Heart left ventricle (tissue), 16 donors: ENCODE measurements at regions not wholly inside any gene's neighbourhood (a gene's known extent, or its start where the extent isn't known, plus 50 kb on each side); places are given as distances from the start of the nearest gene placed in this dataset.

Experiments used
- ATAC-seq, 4 donors: fragments of 200-7000 bp; cut with Tn5 transposase; one replicate each; pipeline ENCODE4 v1.9.1; 2020 to 2022; ENCODE audit warnings: moderate library complexity in 4 of 4, mild to moderate bottlenecking in 3 of 4, moderate number of reproducible peaks in 1 of 4
- DNase-seq, 5 donors: peaks; one replicate each; pipeline ENCODE4 v3.0.0-alpha.2; 2020
- H3K27ac ChIP-seq, 12 donors: fragments of 200-600 bp; sonication (generic) in 4 of 12; one replicate each; pipeline versions ENCODE4 v1.5.0 to v1.8.0; 2016 to 2022; ENCODE audit warnings: mild to moderate bottlenecking in 2 of 12
- H3K27me3 ChIP-seq, 9 donors: fragments of 200-600 bp; sonication (generic) in 2 of 9; one replicate each; pipeline versions ENCODE4 v1.5.1 to v1.8.0; 2016 to 2022; ENCODE audit warnings: mild to moderate bottlenecking in 3 of 9
- H3K36me3 ChIP-seq, 9 donors: fragments of 200-600 bp; sonication (generic) in 2 of 9; one replicate each; pipeline versions ENCODE4 v1.5.0 to v1.8.0; 2018 to 2022; ENCODE audit warnings: mild to moderate bottlenecking in 2 of 9
- H3K4me1 ChIP-seq, 12 donors: fragments of 200-600 bp; sonication (generic) in 4 of 12; one replicate each; pipeline versions ENCODE4 v1.5.0 to v1.8.0; 2016 to 2022; ENCODE audit warnings: mild to moderate bottlenecking in 3 of 12
- H3K4me3 ChIP-seq, 12 donors: fragments of 200-600 bp; sonication (generic) in 4 of 12; one replicate each; pipeline versions ENCODE4 v1.5.0 to v1.8.0; 2017 to 2022; ENCODE audit warnings: mild to moderate bottlenecking in 9 of 12, moderate library complexity in 4 of 12
- H3K9me3 ChIP-seq, 12 donors: fragments of 200-600 bp; sonication (generic) in 4 of 12; one replicate each; pipeline versions ENCODE4 v1.5.0 to v1.8.0; 2016 to 2022; ENCODE audit warnings: mild to moderate bottlenecking in 1 of 12
- POLR2A ChIP-seq, 2 donors: fragments of 450-650 bp; IDR thresholded peaks; one replicate each; pipeline ENCODE4 v1.6.1; 2017; ENCODE audit warnings: antibody characterized with exemption in 2 of 2, mild to moderate bottlenecking in 2 of 2, moderate library complexity in 2 of 2
- WGBS, 4 donors: extraction: QIAGEN DNeasy Blood & Tissue Kit in 2 of 4; methylation state at CpG; one replicate each; pipeline versions ENCODE4 v1.1.5 to v1.1.7; 2013 to 2018; 5-methylcytosine and 5-hydroxymethylcytosine counted together
- intact Hi-C, 10 donors: fragments of 100-400 bp; cut with DNase I; formaldehyde crosslinking; loops; one replicate each; pipeline versions ENCODE4 v1.11.1 to v1.14.2; 2022
- TF ChIP-seq, protein P1 (sequence below), 12 donors: fragments of 200-600 bp; sonication (generic) in 4 of 12; IDR thresholded peaks; one replicate each; pipeline versions ENCODE4 v1.5.0 to v1.8.0; 2018 to 2022; ENCODE audit warnings: antibody characterized with exemption in 12 of 12, mild to moderate bottlenecking in 5 of 12
- donor health status: ischemic (EF 13 %, LVEDD 7.1; RV severe dilation, severe dysfunction).
- donor health status: healthy with polysubstance abuse.
- donor health status: DM: no; HTN: yes; CAD: no.
- donor health status: DM: no; HTN: no; CAD: no.
- donor health status: ischemic (EF 25% LVEDD 6.9; RV normal size, moderate dysfunction).
- donor health status: ischemic (EF 25% LVEDD 5.7; RV mildly dilated, moderate dysfunction).
- donor health status: healthy.
- donor health status: DM: yes; HTN: yes; CAD: no.
- donor health status: ischemic (EF 35%, LVEDD 5.7; RV mildly dilated, moderate dysfunction).
- donor health status: nonischemic (EF 11% LVEDD 7.7; RV severe dilation, severe dysfunction).
- donor health status: DM: yes; HTN: yes; CAD: no.
- donor health status: PGD.
- donor health status: ischemic (EF 29% LVEDD 5.4; RV normal size, mild dysfunction).
- donor health status: nonischemic (EF 23%, LVEDD 6.1; RV moderate dilation, normal function).

DNA sequence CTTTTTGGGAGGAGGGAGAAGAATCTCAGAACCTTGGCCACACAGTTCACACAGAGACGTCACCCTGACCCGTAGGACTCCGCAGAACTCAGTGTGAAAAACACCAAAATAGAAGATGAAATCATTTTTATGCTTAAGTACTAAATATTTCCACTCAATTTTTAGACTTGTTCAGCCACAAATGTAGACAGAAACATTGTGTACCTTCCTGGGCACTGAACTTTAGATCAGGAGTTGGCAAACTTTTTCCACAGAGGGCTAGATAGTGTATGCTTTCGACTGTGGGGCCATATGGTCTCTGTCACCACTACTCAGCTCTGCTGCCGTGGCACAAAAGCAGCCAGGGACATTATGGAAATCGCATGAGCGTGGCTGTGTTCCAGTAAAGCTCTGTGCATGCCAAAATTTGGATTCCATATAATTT is 61.8 kb upstream of the STOX2 start:
- WGBS, 4 donors: 25 to 44% (median 35%) methylated on average over 7 of the region's 7 CpGs
- TF ChIP-seq POLR2A (IDR thresholded peaks at IDR 0.05): no peak
- TF ChIP-seq, protein P1, sequence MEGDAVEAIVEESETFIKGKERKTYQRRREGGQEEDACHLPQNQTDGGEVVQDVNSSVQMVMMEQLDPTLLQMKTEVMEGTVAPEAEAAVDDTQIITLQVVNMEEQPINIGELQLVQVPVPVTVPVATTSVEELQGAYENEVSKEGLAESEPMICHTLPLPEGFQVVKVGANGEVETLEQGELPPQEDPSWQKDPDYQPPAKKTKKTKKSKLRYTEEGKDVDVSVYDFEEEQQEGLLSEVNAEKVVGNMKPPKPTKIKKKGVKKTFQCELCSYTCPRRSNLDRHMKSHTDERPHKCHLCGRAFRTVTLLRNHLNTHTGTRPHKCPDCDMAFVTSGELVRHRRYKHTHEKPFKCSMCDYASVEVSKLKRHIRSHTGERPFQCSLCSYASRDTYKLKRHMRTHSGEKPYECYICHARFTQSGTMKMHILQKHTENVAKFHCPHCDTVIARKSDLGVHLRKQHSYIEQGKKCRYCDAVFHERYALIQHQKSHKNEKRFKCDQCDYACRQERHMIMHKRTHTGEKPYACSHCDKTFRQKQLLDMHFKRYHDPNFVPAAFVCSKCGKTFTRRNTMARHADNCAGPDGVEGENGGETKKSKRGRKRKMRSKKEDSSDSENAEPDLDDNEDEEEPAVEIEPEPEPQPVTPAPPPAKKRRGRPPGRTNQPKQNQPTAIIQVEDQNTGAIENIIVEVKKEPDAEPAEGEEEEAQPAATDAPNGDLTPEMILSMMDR (IDR thresholded peaks at IDR 0.05): no peak
- ATAC-seq (peak; percentile 89 to 96 (median 92)), DNase-seq (peak in 1 of 5 donors; percentile 74)
- Histone ChIP-seq H3K27me3 (no peaks in the 10 kb centered on the region), H3K4me1 (peaks cover 0 to 10% (median 4%) of the 10 kb centered on the region in 12 donors), H3K9me3 (peaks cover 0 to 21% (median 8%) of the 10 kb centered on the region in 12 donors), H3K36me3 (no peaks in the 10 kb centered on the region), H3K27ac (peak overlapping the region in 6 of 12 donors; percentile 10 to 62 (median 54)), H3K4me3 (no peak overlapping the region)
- intact Hi-C loops: loop anchor here in 9 of 10 donors (1.0 to 10.0 kb wide), 9 partner anchors 33 to 259 kb away; partner anchors contain the start of gene STOX2 (in 6 of the 9)

DNA sequence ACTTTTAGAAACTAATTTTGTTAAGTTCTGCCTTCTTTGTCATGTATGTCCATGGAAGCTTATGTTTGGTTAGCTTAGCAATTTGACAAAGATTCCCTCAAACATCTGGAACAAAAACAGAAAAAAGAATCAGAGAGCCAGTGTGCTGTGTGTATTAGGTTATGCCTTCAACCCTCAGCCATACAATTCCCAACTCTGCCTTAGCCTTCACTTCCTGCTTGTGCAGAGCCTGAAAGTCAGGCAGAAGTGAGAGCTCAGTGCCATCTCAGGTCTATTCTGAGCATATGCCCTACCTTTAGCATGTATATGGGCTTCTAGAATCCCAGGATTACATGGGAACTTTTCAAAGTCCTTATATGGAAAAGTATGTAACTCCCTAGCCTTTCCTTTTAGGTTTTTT is 58.2 kb upstream of the STOX2 start:
- H3K27me3 ChIP-seq: no peaks in the 10 kb centered on the region
- ATAC-seq (no peak), DNase-seq (no peak)
- intact Hi-C loops: loop anchor here in 4 of 10 donors (10.0 kb wide), 3 partner anchors 58 to 148 kb away; partner anchors contain the start of gene STOX2 (in 3 of the 4)
- no peak overlapping the region for H3K27ac ChIP-seq
- peaks cover 0 to 19% (median 8%) of the 10 kb centered on the region in 12 donors for H3K4me1 ChIP-seq
- peaks cover 0 to 21% (median 8%) of the 10 kb centered on the region in 12 donors for H3K9me3 ChIP-seq
- H3K4me3 ChIP-seq: no peak overlapping the region
- TF ChIP-seq, protein P1 (IDR thresholded peaks at IDR 0.05): no peak
- no peak for TF ChIP-seq POLR2A (IDR thresholded peaks at IDR 0.05)
- H3K36me3 ChIP-seq: no peaks in the 10 kb centered on the region

DNA sequence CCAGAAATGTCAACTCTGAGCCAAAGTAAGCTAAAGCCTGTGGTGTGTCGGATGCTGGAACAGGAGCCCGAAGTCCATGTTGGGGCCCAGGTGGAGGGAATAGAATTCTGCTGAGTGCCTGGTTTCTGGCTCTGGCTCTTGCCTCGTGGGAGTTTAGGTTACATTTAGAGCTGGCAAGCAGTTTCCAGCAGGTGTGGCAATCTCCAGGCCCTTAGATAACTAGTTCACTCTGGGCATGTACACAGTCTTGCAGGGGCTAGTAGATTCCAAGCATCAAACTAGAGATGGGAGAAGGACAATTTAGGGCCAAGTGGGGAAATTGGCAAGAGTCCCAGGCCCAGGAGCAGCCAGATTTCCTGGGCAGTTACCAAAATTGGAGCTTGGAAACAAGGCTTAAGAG is 56.3 kb upstream of the STOX2 start:
- peaks cover 0 to 14% (median 8%) of the 10 kb centered on the region in 12 donors for H3K4me1 ChIP-seq
- no peaks in the 10 kb centered on the region for H3K36me3 ChIP-seq
- H3K27me3 ChIP-seq: no peaks in the 10 kb centered on the region
- whole genome bisulfite sequencing, 4 donors: 11 to 23% (median 16%) methylated on average over 3 of the region's 3 CpGs
- peaks cover 0 to 21% (median 8%) of the 10 kb centered on the region in 12 donors for H3K9me3 ChIP-seq
- H3K4me3 ChIP-seq: no peak overlapping the region
- ATAC-seq: peak in 3 of 4 donors; percentile 37 to 66 (median 65)
- DNase-seq: no peak
- TF ChIP-seq, protein P1 (IDR thresholded peaks at IDR 0.05): no peak
- no peak for TF ChIP-seq POLR2A (IDR thresholded peaks at IDR 0.05)
- peak overlapping the region in 1 of 12 donors; percentile 22 for H3K27ac ChIP-seq
- intact Hi-C loops: loop anchor here in 4 of 10 donors (10.0 kb wide), 3 partner anchors 56 to 146 kb away; partner anchors contain the start of gene STOX2 (in 3 of the 4)

DNA sequence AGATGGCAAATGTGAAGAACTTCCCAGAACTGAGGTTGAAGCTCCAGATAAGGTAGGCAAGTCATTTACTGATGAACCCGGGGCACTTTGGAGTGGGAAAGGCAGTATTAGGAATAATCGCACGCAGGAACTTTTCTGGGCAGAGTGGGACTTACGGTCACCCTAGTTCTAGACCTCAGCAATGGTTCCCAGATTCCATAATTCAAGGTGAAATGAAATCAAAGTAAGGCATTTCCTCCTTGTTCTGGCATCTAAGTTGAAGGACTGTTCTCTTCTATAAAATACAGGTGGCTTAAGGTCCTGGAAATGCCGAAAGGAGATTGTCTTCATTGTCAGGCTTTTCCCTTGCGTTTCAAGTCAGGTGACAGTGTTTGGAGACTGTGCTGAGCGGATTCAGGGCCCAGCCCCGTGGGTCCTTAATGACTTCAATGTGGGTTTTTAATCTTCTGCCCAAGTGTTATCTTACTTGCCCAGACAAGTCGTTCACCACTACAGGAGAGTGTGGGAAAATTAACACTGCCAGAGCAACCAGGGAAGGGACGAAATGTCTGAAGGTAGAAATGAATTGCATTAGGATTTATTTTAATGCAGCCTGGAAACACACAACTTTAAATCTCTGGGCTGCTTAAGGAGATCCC is 52.1 kb upstream of the STOX2 start:
- Histone ChIP-seq H3K36me3 (no peaks in the 10 kb centered on the region), H3K27ac (no peak overlapping the region), H3K4me1 (peaks cover 0 to 15% (median 8%) of the 10 kb centered on the region in 12 donors), H3K27me3 (no peaks in the 10 kb centered on the region), H3K4me3 (no peak overlapping the region), H3K9me3 (peaks cover 0 to 2% (median 0%) of the 10 kb centered on the region in 12 donors)
- no peak for ATAC-seq
- TF ChIP-seq POLR2A (IDR thresholded peaks at IDR 0.05): no peak
- TF ChIP-seq, protein P1 (IDR thresholded peaks at IDR 0.05): no peak
- 73 to 77% (median 76%) methylated on average over 10 of the region's 10 CpGs for WGBS, 4 donors
- intact Hi-C loops: no loop called here
- no peak for DNase-seq
